ENCODE measurements at regions not wholly inside any gene's neighbourhood (a gene's known extent, or its start where the extent isn't known, plus 50 kb on each side); places are given as distances from the start of the nearest gene placed in this dataset.
"Not testable (repeated sequence)": the region's sequence is repeated elsewhere in the genome, so short reads cannot be mapped to it uniquely, and the experiment has no call there.

GRCh38 chr6:34646714-34647113 lies 49.9 kb downstream of the ILRUN start:
- no peak for DNase-seq (ENCODE audit: low read depth)

DNA sequence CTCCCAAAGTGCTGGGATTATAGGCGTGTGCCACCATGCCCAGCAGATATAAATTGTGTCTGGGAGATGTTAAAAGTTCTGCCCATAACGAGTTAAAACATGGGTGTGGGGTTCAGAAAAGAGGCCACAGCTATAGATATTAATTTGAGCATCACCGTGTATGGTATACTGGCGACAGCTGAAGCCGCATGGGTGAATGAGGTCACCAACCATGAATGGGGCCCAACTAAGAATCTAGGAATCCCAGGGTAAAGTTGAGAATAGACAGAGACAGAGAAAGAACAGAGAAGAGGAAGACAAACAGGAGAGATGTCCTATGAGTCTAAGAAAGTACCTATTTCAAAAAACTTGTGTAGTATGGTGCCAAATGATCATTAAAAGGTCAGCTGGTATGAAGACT lies 50.9 kb downstream of the ILRUN start:
- DNase-seq (ENCODE audit: low read depth) = no peak

DNA sequence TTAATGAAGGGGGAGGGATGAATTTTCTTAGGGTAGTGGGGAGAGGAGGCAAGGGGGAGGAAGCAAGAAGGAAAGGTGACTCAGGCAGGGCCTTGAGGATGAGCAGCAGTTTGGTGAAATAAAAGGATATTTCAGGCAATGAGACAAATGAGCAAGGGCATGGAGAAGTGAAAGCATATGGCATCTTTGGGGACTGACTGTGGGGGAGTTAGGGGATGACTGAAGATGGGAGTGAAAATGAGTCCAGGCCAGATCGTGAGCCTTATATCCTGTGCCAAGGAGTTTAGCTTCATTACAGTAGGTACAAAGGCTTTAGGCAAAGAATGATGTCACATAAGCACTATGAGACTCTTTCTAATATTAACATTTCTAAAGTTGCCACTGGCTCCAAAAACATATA lies 51.9 kb downstream of the ILRUN start:
- peak; percentile 17 for DNase-seq (ENCODE audit: low read depth)

DNA sequence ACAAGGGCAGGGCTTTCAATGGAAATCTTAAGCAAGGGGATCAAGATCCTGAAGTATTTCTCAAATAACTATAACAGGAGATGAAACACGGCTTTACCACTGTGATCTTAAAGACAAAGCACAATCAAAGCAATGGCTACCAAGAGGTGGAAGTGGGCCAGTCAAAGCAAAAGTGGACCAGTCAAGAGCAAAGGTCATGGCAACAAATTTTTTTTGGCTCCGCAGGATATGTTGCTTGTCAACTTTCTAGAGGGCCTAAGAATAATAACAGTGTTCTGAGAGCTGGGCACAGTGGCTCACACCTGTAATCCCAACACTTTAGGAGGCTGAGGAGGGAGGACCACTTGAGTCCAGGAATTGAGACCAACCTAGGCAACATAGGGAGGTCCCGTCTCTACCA lies 54.1 kb downstream of the ILRUN start:
- DNase-seq (ENCODE audit: low read depth) = no peak

GRCh38 chr6:34640074-34640849 lies 56.3 kb downstream of the ILRUN start:
- not testable (repeated sequence) for DNase-seq (ENCODE audit: low read depth)

- DNase-seq (ENCODE audit: low read depth) = no peak
Measured at GRCh38 chr6:34638834-34639736, 57.5 kb downstream of the ILRUN start.

DNA sequence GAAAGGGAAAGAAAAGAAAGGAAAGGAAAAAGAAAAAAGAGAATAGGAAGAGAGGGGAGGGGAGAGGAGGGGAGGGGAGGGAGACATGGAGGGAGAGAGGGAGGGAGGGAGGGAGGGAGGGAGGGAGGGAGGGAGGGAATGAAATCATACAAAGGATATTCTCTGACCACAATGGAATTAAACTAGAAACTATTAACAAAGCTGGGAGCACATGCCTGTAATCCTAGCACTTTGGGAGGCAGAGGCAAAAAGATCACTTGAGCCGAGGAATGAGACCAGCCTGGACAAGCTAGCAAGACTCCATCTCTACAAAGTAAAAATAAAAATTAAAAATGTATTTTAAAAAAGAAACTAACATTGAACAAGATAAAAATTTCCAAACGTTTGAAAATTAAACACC lies 62.8 kb downstream of the ILRUN start:
- DNase-seq (ENCODE audit: low read depth) = no peak

GRCh38 chr6:34633256-34633655 lies 63.3 kb downstream of the ILRUN start:
- no peak for DNase-seq (ENCODE audit: low read depth)

DNA sequence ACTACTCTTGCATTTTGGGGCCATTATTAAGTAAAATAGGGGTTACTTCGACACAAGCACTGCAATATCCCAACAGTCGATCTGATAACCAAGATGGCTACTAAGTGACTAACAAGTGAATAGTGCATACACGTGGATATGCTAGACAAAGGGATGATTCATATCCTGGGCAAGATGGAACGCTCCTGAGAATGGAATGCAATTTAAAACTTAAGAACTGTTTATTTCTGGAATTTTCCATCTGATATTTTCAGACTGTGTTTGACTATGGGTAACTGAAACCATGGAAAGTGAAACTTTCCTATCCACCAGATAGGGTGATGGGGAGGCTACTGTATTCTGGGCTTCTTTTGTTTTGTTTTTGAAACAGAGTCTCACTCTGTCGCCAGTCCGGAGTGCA lies 66.5 kb downstream of the ILRUN start:
- peak; percentile 79 for DNase-seq (ENCODE audit: low read depth)

GRCh38 chr6:34627296-34627695 lies 69.3 kb downstream of the ILRUN start:
- no peak for DNase-seq (ENCODE audit: low read depth)

DNA sequence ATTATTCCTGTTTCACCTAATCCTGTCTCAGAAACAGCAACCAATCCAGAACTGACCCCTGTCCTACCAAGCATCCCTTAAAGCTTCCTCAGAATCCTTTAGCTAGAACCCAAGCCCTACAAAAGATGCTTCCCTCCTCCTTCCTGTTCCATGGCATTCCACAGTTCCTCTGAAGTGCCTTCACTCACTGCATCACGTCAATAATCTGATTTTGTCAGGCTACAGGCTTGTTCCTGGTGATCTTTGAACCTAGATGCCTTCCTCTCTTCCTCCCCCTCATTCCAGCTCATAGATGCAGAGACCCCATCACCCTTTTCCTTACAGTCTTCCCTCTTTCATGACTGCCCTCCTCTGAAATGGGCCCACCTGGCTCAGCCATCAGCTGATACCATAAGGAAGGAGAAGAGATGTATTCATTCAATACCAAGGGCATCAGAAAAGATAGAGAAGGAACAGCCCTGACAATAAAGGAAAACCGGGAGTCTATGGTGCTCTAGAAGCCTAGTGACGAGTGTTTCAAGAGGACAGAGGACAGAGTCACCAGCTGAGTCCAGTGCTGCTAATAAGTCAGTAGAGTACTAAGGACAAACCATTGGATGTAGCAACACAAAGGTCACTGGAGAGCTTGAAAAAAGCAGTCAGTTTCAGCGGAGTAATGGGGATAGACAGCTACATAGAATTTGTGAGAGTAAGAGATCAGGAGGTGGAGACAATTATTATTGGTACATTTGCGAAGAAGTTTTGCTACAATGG lies 62.5 kb upstream of the SPDEF start:
- no peak for DNase-seq (ENCODE audit: low read depth)

GRCh38 chr6:34617231-34617630 lies 61.1 kb upstream of the SPDEF start:
- no peak for DNase-seq (ENCODE audit: low read depth)

DNA sequence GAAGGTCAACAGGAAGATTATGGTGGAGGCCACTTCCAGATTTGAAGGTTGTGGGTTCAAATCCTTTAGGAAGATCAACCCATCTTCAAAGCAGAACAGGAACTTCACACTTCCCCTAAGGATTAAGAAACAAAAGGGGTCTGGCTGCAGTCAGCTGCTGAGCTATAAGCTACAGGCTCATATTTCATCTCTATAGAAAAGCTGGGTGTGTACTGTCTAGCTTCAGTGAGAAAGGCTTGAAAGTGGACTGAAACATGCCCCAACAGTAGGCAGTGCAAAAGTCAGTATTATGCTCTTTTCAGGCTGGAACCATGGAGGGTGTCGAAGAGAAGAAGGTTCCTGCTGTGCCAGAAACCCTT lies 60.1 kb upstream of the SPDEF start:
- DNase-seq (ENCODE audit: low read depth) = no peak

DNA sequence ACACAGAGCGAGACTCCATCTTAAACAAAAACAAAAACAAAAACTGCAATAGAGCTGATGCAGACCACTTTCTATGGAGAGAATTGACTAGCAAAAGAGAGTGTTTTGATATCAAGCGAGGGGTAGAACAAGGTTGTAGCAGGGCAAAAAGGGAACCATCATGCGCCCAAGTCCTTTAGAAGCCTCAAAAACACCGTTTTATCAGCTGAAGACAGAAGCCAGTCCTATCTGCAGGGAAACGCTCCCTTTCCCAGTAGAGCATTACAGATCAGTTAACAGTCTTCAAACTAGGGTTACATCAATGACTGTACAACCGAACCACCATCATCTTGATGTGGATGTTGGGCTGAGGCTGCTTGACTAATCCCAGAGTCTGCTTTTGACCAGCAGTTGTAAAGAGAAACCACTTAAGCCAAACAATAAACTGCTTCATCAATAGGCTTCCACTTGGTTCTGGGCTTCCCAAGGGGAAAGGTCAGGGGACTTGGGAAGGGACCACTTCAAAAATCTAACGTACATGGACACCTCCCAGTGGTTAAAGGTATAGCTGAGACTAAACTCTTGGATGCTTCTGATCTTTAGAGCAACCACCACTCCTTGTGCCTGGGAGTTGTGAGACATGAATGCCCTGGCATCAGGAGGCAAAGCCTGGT lies 59.6 kb upstream of the SPDEF start:
- DNase-seq (ENCODE audit: low read depth) = no peak

- peak; percentile 82 for DNase-seq (ENCODE audit: low read depth)
Measured at GRCh38 chr6:34610819-34611477, 54.8 kb upstream of the SPDEF start.

- no peak for DNase-seq (ENCODE audit: low read depth)
Measured at GRCh38 chr6:34608321-34609091, 52.4 kb upstream of the SPDEF start.

GRCh38 chr6:34606477-34607265 lies 50.5 kb upstream of the SPDEF start:
- no peak for DNase-seq (ENCODE audit: low read depth)

Data from HT1080 (cell line).